Activated B cell treated with CpG ODN at 0.5 μM for 24 hours (primary cell): ENCODE measurements at regions not wholly inside any gene's neighbourhood (a gene's known extent, or its start where the extent isn't known, plus 50 kb on each side); places are given as distances from the start of the nearest gene placed in this dataset.

ENCODE experiments used
- ATAC-seq: fragments of 200-7000 bp; cut with Tn5 transposase; one replicate; pipeline ENCODE4 v1.10.0; 2021; ENCODE audit warnings: low read depth, mild to moderate bottlenecking, moderate library complexity
- CTCF ChIA-PET: fragments of 350-600 bp; sonication (Branson Sonifier 250); formaldehyde crosslinking; loops from one replicate; lab custom pipeline; 2021; ENCODE audit warnings: antibody characterized with exemption; lab: Charles Lee
- POLR2A ChIA-PET: fragments of 350-600 bp; sonication (Branson Sonifier 250); formaldehyde crosslinking; loops from one replicate; lab custom pipeline; 2021; ENCODE audit warnings: antibody characterized with exemption; lab: Charles Lee
- DNase-seq: peaks from one replicate; pipeline ENCODE4 v3.0.0; 2022
- H3K27ac Mint-ChIP-seq: one replicate; pipeline ENCODE4 v1.8.0; 2020; ENCODE audit warnings: mixed read lengths
- H3K27me3 Mint-ChIP-seq: one replicate; pipeline ENCODE4 v1.8.0; 2021; ENCODE audit warnings: mixed read lengths
- H3K36me3 Mint-ChIP-seq: one replicate; pipeline ENCODE4 v1.8.0; 2021; ENCODE audit warnings: low read depth, mixed read lengths
- H3K4me1 Mint-ChIP-seq: one replicate; pipeline ENCODE4 v1.8.0; 2021; ENCODE audit warnings: mixed read lengths
- H3K4me3 Mint-ChIP-seq: one replicate; pipeline ENCODE4 v1.8.0; 2020; ENCODE audit warnings: mild to moderate bottlenecking, mixed read lengths
- H3K9me3 Mint-ChIP-seq: one replicate; pipeline ENCODE4 v1.8.0; 2020; ENCODE audit warnings: mixed read lengths
- intact Hi-C: fragments of 100-400 bp; cut with micrococcal nuclease; formaldehyde crosslinking; loops from one replicate; pipeline ENCODE4 v1.15.1; 2024
- TF ChIP-seq, protein P1 (sequence below): fragments of 200-600 bp; IDR thresholded peaks from one replicate; pipeline ENCODE4 v1.8.0; 2022; ENCODE audit warnings: antibody characterized with exemption, mild to moderate bottlenecking

DNA sequence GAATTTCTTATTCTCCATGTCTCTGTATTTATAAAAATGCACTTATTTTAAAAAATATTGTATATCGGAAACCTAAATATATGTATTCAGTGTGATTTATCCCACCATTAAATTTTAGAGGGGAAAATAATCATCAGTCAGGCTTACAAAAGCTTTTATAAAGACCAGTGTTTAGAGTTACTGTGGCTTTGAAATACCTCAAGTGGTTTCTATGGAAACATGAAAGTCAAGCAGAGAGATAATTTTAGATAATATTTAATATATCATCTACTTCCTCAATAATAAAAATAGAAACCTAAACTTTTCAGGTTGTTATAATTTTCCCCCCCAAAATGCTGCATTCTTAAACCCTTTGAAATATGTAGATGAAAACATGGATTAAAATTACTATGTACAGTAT lies 332.9 kb upstream of the PITX2 start:
- no peaks in the 10 kb centered on the region for H3K9me3 Mint-ChIP-seq
- no peaks in the 10 kb centered on the region for H3K4me1 Mint-ChIP-seq
- intact Hi-C loops = no loop called here
- no peak for DNase-seq
- ATAC-seq = no peak
- no peak overlapping the region for H3K4me3 Mint-ChIP-seq
- TF ChIP-seq, protein P1, sequence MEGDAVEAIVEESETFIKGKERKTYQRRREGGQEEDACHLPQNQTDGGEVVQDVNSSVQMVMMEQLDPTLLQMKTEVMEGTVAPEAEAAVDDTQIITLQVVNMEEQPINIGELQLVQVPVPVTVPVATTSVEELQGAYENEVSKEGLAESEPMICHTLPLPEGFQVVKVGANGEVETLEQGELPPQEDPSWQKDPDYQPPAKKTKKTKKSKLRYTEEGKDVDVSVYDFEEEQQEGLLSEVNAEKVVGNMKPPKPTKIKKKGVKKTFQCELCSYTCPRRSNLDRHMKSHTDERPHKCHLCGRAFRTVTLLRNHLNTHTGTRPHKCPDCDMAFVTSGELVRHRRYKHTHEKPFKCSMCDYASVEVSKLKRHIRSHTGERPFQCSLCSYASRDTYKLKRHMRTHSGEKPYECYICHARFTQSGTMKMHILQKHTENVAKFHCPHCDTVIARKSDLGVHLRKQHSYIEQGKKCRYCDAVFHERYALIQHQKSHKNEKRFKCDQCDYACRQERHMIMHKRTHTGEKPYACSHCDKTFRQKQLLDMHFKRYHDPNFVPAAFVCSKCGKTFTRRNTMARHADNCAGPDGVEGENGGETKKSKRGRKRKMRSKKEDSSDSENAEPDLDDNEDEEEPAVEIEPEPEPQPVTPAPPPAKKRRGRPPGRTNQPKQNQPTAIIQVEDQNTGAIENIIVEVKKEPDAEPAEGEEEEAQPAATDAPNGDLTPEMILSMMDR = no peak
- ChIA-PET POLR2A (no interaction called here), CTCF (no interaction called here)
- no peaks in the 10 kb centered on the region for H3K36me3 Mint-ChIP-seq
- H3K27ac Mint-ChIP-seq = no peak overlapping the region
- no peaks in the 10 kb centered on the region for H3K27me3 Mint-ChIP-seq

DNA sequence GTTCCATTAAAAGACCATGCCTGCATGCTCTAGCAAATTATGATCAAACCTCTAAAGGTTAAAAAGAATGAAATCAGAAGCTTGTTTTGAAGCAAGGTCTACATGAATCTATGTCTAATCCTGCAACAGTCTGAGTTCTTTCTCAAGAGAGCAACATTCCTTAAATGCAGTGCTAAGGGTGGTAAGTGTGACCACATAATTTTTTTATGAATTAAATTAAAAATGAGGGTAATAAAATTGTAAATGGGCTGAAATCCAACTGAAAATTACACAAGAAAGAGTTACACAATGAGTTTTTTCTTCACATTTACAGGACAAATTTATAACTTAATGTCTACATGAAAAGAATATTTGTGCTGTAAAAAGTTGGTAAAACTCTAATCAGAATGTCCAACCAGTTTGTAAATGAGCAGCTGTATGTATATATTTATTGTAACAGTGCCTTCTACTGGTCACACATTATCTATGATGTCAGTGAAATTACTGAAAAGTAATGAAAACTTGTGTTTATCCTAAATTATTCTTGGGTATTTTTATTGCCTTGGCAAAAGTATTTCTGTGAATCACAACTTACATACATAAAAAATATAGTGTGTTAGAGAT lies 336.3 kb upstream of the PITX2 start:
- intact Hi-C loops = no loop called here
- POLR2A ChIA-PET = no interaction called here
- H3K27ac Mint-ChIP-seq = no peak overlapping the region
- TF ChIP-seq, protein P1 = no peak
- H3K4me3 Mint-ChIP-seq = no peak overlapping the region
- H3K27me3 Mint-ChIP-seq = no peaks in the 10 kb centered on the region
- H3K36me3 Mint-ChIP-seq = no peaks in the 10 kb centered on the region
- ATAC-seq (no peak), DNase-seq (no peak)
- H3K4me1 Mint-ChIP-seq = no peaks in the 10 kb centered on the region
- CTCF ChIA-PET = no interaction called here
- no peaks in the 10 kb centered on the region for H3K9me3 Mint-ChIP-seq

DNA sequence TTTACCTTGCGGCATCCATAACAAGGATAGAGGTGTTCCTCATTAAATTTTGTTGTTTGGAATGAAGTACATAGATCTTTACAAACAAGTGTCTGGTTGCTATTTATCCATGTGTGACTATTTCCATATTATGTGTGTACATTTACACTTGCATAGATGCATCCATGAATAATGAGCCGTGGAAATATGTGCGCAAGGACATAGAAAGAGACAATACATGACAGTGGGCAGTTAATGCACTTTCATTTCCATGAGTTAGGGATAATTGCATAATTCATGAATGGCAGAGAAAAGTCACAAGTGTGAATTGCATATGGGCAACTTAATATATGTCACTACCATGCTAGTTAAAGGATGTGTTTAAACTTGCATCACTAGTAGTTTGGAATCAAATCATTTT lies 338.2 kb upstream of the PITX2 start:
- ChIA-PET POLR2A (no interaction called here), CTCF (no interaction called here)
- ATAC-seq = no peak
- H3K9me3 Mint-ChIP-seq = no peaks in the 10 kb centered on the region
- intact Hi-C loops = no loop called here
- no peaks in the 10 kb centered on the region for H3K36me3 Mint-ChIP-seq
- TF ChIP-seq, protein P1 = no peak
- no peaks in the 10 kb centered on the region for H3K4me1 Mint-ChIP-seq
- no peak for DNase-seq
- no peak overlapping the region for H3K27ac Mint-ChIP-seq
- no peaks in the 10 kb centered on the region for H3K27me3 Mint-ChIP-seq
- H3K4me3 Mint-ChIP-seq = no peak overlapping the region

DNA sequence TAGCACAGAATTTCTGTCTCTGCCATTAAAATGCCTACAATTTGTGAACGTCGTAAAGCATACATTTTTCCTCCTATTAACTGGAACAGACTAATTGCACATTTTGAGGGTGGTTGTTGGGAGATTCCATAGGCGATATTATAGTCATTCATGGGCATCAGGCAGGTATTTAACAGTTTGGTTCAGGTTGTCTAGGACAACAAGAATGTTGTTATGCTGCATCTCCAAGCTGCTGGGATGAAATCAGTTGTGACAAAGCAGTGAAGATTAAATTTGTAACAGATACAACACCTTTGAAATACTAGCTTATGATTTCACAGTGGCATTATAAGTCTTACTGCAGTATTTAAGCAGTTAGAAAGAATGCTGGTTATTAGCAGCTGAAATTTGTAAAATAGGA lies 339.7 kb upstream of the PITX2 start:
- Mint-ChIP-seq H3K27me3 (no peaks in the 10 kb centered on the region), H3K36me3 (no peaks in the 10 kb centered on the region), H3K4me1 (no peaks in the 10 kb centered on the region), H3K27ac (no peak overlapping the region), H3K9me3 (no peaks in the 10 kb centered on the region), H3K4me3 (no peak overlapping the region)
- no peak for DNase-seq
- ChIA-PET POLR2A (no interaction called here), CTCF (no interaction called here)
- intact Hi-C loops = no loop called here
- ATAC-seq = no peak
- TF ChIP-seq, protein P1 = no peak

DNA sequence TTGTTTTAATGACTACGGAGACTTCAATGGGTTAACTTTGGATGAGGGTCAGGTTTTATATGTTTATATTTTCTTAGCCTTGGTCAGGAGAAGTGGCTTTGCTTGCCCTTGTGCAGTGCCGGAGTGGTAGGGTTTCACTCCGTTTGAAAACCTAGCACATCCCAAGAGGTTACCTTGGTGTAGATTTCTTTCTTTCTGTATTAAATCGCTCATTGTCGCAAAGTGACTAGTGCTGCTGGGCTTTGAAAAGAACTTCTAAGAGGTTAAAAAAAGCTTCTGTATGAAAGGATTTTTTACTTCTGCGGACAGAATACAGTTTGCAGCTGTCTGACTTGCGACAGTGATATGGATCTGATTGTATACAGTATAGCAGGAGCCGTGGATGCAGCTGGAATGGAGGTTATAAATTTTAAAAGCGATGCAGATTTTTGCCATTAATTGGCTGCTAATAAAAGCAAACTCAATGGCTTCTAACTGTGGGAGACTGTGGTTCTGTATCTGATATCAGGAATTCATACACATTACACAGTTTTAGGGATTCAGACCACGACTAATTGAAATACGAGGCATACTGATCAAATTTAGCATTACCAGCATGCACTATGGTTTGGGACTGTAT lies 340.9 kb upstream of the PITX2 start:
- Mint-ChIP-seq H3K27ac (no peak overlapping the region), H3K36me3 (no peaks in the 10 kb centered on the region), H3K4me3 (no peak overlapping the region), H3K4me1 (no peaks in the 10 kb centered on the region), H3K9me3 (no peaks in the 10 kb centered on the region), H3K27me3 (no peaks in the 10 kb centered on the region)
- intact Hi-C loops = no loop called here
- ChIA-PET POLR2A (no interaction called here), CTCF (no interaction called here)
- TF ChIP-seq, protein P1 = no peak
- DNase-seq (no peak), ATAC-seq (no peak)
